ENCODE measurements at regions not wholly inside any gene's neighbourhood (a gene's known extent, or its start where the extent isn't known, plus 50 kb on each side); places are given as distances from the start of the nearest gene placed in this dataset.
"Not testable (repeated sequence)": the region's sequence is repeated elsewhere in the genome, so short reads cannot be mapped to it uniquely, and the experiment has no call there.

DNA sequence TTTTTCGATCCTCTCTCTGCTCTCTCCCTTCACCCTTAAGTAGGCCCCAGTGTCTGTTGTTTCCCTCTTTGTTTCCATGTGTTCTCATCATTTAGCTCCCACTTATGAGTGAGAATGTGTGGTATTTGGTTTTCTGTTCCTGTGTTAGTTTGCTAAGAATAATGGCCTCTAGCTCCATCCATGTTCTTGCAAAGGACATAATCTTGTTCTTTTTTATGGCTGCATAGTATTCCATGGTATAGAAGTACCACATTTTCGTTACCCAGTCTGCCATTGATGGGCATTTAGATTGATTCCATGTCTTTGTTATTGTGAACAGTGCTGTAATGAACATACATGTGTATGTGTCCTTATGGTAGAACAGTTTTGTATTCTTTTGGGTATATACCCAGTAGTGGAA is 91.5 kb downstream of the TANC2 start:
- TF ChIP-seq, protein P1, sequence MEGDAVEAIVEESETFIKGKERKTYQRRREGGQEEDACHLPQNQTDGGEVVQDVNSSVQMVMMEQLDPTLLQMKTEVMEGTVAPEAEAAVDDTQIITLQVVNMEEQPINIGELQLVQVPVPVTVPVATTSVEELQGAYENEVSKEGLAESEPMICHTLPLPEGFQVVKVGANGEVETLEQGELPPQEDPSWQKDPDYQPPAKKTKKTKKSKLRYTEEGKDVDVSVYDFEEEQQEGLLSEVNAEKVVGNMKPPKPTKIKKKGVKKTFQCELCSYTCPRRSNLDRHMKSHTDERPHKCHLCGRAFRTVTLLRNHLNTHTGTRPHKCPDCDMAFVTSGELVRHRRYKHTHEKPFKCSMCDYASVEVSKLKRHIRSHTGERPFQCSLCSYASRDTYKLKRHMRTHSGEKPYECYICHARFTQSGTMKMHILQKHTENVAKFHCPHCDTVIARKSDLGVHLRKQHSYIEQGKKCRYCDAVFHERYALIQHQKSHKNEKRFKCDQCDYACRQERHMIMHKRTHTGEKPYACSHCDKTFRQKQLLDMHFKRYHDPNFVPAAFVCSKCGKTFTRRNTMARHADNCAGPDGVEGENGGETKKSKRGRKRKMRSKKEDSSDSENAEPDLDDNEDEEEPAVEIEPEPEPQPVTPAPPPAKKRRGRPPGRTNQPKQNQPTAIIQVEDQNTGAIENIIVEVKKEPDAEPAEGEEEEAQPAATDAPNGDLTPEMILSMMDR (conservative IDR thresholded peaks at IDR 0.05) = not testable (repeated sequence)
- not testable (repeated sequence) for TF ChIP-seq ZFX (IDR thresholded peaks at IDR 0.05)

All from C4-2B (cell line).